ENCODE measurements at regions not wholly inside any gene's neighbourhood (a gene's known extent, or its start where the extent isn't known, plus 50 kb on each side); places are given as distances from the start of the nearest gene placed in this dataset.
"Not testable (repeated sequence)": the region's sequence is repeated elsewhere in the genome, so short reads cannot be mapped to it uniquely, and the experiment has no call there.

- no peak for DNase-seq (ENCODE audit: low read depth)
- in situ Hi-C loops (cut with HindIII; ENCODE audit: low pct_unique_long_range_greater_than_20kb, low sequenced_read_pairs): no loop called here
Observed at GRCh38 chr9:30280229-30280900, 2104.1 kb upstream of the ACO1 start.

GRCh38 chr9:30289435-30289834 is 2095.0 kb upstream of the ACO1 start:
- DNase-seq (ENCODE audit: low read depth): no peak
- in situ Hi-C loops (cut with HindIII; ENCODE audit: low pct_unique_long_range_greater_than_20kb, low sequenced_read_pairs): no loop called here

- in situ Hi-C loops (cut with HindIII; ENCODE audit: low pct_unique_long_range_greater_than_20kb, low sequenced_read_pairs); DNase-seq (ENCODE audit: low read depth): not testable (repeated sequence)
Observed at GRCh38 chr9:30292026-30292425, 2092.4 kb upstream of the ACO1 start.

DNA sequence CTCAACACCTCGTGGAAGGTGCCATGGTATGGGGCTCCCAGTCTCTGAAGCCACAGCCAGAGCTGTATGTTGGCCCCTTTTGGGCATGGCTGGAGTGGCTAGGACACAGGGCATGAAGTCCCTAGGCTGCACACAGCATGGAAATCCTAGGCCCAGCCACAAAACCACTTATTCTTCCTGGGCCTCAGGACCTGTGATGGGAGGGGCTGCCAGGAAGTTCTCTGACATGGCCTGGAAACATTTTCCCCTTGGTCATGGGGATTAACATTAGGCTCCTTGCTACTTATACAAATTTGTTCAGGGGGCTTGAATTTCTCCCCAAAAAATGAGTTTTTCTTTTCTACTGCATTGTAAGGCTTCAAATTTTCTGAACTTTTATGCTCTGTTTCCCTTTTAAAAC is 2091.2 kb upstream of the ACO1 start:
- in situ Hi-C loops (cut with HindIII; ENCODE audit: low pct_unique_long_range_greater_than_20kb, low sequenced_read_pairs): no loop called here
- no peak for DNase-seq (ENCODE audit: low read depth)

GRCh38 chr9:30299126-30299780 is 2085.2 kb upstream of the ACO1 start:
- in situ Hi-C loops (cut with HindIII; ENCODE audit: low pct_unique_long_range_greater_than_20kb, low sequenced_read_pairs): no loop called here
- no peak for DNase-seq (ENCODE audit: low read depth)

- DNase-seq (ENCODE audit: low read depth): peak; percentile 31
- in situ Hi-C loops (cut with HindIII; ENCODE audit: low pct_unique_long_range_greater_than_20kb, low sequenced_read_pairs): no loop called here
Observed at GRCh38 chr9:30301271-30301963, 2083.0 kb upstream of the ACO1 start.

- no peak for DNase-seq (ENCODE audit: low read depth)
- in situ Hi-C loops (cut with HindIII; ENCODE audit: low pct_unique_long_range_greater_than_20kb, low sequenced_read_pairs): no loop called here
Observed at GRCh38 chr9:30310711-30311110, 2073.7 kb upstream of the ACO1 start.

- no peak for DNase-seq (ENCODE audit: low read depth)
- in situ Hi-C loops (cut with HindIII; ENCODE audit: low pct_unique_long_range_greater_than_20kb, low sequenced_read_pairs): no loop called here
Observed at GRCh38 chr9:30329431-30329830, 2055.0 kb upstream of the ACO1 start.

- DNase-seq (ENCODE audit: low read depth): no peak
- in situ Hi-C loops (cut with HindIII; ENCODE audit: low pct_unique_long_range_greater_than_20kb, low sequenced_read_pairs): no loop called here
Observed at GRCh38 chr9:30348904-30349303, 2035.5 kb upstream of the ACO1 start.

DNA sequence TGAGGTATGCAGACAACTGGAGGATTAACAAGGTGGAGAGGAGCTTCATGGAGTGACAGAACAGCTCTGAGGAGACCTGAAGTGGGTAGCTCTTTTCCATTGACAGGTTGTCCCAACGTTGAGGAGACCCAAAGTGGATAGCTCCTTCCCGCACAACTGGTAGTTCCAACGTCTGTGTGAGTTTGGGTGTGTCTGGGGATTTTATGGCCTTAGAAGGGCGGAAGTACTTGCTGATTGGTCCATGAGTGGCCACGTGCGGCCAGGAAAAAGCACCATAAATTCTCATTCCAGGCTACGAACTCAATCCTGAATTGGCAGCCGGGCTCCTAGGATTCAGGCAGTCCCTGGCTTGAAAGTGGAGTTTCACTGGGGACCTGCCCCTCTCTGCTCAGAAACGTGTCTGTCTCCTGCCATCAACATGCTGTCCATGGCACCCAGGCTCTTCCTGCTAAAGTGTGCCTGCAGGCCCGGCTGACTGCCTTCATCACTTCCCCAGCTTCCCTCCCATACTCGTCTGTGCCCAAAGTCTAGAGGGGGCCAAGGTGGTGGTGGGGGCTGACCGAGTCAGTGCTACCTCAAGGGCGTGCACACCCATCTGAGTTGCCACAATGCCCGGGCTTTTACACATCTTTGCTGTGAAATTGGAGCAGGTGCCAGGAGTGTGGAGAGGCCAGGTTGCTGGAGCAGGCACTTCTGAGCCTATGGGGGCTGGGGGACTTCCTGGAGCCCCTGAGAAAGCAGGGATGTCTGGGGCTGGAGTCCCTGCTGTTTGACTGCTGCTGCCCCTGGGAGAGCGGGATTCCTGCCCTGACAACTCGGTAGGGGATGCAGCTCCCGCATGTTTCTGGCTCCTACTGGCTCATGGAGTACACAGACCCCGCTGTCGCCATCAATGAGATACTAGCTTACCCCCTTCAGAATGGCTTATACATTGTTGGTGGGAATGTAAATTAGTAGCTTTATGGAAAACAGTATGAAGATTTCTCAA is 2034.6 kb upstream of the ACO1 start:
- no peak for DNase-seq (ENCODE audit: low read depth)
- in situ Hi-C loops (cut with HindIII; ENCODE audit: low pct_unique_long_range_greater_than_20kb, low sequenced_read_pairs): no loop called here

DNA sequence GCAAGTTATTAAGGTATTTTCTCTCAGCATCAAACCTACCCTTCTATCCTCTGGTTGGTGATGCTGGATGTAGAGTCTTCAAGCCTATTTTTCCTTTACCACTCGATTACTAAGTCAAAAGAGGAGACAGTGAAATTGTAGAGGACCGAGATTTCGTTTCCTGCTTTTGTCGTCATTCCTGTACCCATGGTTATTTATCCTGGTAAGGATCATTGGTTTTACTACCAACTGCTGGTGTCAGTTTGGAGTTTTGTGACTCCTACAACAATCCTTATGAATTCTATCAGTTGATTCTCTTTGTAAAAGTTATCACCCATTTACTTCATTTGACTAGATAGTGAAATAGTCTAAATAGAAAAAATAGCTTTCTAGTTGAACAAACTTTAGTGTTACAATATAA is 2028.2 kb upstream of the ACO1 start:
- in situ Hi-C loops (cut with HindIII; ENCODE audit: low pct_unique_long_range_greater_than_20kb, low sequenced_read_pairs): no loop called here
- no peak for DNase-seq (ENCODE audit: low read depth)

DNA sequence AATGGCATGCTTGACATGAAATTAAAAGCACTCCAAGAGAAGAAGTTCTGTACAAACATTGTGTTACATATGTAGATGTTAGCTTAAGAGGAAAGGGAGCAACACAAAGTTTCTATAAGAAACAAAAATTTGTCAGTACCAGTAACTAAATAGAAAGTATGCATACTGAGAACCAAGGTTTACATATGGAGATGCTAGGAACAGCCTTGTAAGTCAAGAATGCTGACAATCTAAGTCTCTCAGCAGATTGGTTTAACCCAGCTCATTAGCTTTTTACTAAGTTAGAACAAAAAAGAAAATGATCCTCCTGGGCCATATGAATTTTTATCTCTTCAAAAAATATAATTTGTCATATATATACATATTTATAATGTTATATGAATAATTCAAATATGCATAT is 2022.1 kb upstream of the ACO1 start:
- no peak for DNase-seq (ENCODE audit: low read depth)
- in situ Hi-C loops (cut with HindIII; ENCODE audit: low pct_unique_long_range_greater_than_20kb, low sequenced_read_pairs): no loop called here

GRCh38 chr9:30366140-30366539 is 2018.3 kb upstream of the ACO1 start:
- not testable (repeated sequence) for DNase-seq (ENCODE audit: low read depth)

DNA sequence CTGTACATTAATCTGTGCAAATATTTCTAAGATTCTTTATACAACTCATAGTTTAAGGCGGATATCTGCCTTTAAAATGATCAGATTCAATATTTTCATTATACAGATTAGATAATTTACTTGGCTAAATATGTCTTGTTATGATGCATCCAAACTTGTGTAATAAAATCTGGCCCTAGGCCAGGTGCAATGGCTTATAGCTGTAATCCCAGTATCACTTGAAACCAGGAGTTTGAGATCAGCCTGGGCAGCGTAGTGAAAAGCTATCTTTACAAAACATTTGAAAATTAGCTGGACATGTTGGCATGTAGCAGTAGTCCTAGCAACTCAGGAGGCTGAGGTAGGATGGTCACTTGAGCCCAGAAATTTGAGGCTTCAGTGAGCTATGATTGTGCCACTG is 2002.2 kb upstream of the ACO1 start:
- no peak for DNase-seq (ENCODE audit: low read depth)
- in situ Hi-C loops (cut with HindIII; ENCODE audit: low pct_unique_long_range_greater_than_20kb, low sequenced_read_pairs): no loop called here

More at GRCh38 chr9:30366140-30366539, 2018.3 kb upstream of the ACO1 start:
- in situ Hi-C loops (cut with HindIII; ENCODE audit: low pct_unique_long_range_greater_than_20kb, low sequenced_read_pairs): not testable (repeated sequence)

DNA sequence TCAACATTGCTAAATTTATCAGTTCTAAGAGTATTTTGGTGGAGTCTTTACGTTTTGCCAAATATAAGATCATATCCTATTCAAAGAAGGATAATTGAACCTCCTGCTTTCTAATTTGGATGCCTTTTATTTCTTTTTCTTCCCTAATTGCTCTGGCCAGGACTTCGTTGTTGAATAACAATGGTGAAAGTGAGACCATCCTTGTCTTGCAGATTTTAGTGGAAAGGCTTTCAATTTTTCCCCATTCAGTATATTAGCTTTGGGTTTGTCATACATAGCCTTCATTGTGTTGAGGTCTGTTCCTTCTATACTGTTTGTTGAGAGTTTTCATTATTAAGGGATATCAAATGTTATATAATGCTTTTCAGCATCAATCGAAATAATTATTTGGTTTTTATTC is 1974.2 kb upstream of the ACO1 start:
- DNase-seq (ENCODE audit: low read depth): no peak
- in situ Hi-C loops (cut with HindIII; ENCODE audit: low pct_unique_long_range_greater_than_20kb, low sequenced_read_pairs): no loop called here

DNA sequence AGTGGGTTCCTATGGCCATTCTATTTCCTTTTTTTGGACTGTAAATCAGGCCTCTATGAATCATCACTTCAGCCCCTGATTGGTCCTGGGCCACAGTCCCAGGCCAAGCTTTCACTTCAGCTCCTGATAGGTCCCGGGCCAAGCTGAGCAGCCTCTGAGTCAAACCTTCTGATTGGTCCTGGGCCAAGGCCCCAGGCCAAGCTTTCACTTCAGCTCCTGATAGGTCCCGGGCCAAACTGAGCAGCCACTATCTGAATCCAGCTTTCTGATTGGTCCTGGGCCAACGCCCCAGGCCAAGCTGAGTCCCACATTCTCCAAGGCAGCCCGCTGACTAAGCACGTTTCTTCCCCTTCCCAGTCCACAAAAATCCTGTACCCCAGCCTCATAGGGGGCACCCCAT is 1972.9 kb upstream of the ACO1 start:
- in situ Hi-C loops (cut with HindIII; ENCODE audit: low pct_unique_long_range_greater_than_20kb, low sequenced_read_pairs): no loop called here
- no peak for DNase-seq (ENCODE audit: low read depth)

DNA sequence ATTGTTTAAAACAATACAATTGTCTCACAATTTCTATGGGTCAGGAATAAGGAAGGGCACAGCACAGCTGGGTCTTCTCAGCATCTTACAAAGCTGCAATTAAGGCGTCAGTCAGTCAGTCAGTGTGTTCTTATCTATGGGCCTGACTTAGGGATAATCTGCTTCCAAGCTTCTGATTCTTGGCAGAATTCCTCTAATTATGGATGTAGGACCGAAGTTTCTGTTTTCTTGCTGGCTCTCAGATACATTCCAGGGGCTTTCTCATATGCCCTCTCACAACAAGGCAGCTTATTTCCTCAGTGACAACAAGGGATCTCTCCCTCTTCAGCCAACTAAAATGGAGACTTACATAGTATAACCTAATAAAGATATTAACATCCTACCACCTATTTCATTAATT is 1925.3 kb upstream of the ACO1 start:
- in situ Hi-C loops (cut with HindIII; ENCODE audit: low pct_unique_long_range_greater_than_20kb, low sequenced_read_pairs): no loop called here
- no peak for DNase-seq (ENCODE audit: low read depth)

DNA sequence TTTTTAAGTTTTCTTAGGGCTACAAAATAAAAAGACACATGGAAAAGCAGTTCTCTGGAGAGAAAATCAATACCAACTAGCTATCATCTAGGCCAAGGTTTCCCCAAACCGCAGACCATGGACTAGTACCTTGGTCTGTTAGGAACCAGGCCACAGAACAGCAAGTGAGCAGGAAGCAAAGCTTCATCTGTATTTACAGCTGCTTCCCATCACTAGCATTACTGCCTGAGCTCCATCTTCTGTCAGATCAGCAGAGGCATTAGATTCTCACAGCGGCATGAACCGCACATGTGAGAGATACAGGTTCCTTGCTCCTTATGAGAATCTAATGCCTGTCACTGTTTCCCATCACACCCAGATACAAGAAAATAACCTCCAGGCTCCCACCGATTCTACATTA is 1907.6 kb upstream of the ACO1 start:
- in situ Hi-C loops (cut with HindIII; ENCODE audit: low pct_unique_long_range_greater_than_20kb, low sequenced_read_pairs): no loop called here

More for the DNA sequence above, 1907.6 kb upstream of the ACO1 start:
- no peak for DNase-seq (ENCODE audit: low read depth)

Measured in Caki2 (cell line).